Upper lobe of left lung (tissue), 6 donors: ENCODE measurements at regions not wholly inside any gene's neighbourhood (a gene's known extent, or its start where the extent isn't known, plus 50 kb on each side); places are given as distances from the start of the nearest gene placed in this dataset.
A peak's percentile ranks its signal among the peaks of the same experiment; 100 is the strongest.

Source experiments
- ATAC-seq, 2 donors: fragments of 200-7000 bp; cut with Tn5 transposase; one replicate each; pipeline ENCODE4 v1.9.1; 2022; ENCODE audit warnings: mild to moderate bottlenecking in 2 of 2, moderate library complexity in 2 of 2; ENCODE audit not compliant: low FRiP score in 2 of 2
- DNase-seq, 2 donors: peaks; one replicate each; pipeline ENCODE4 v3.0.0-alpha.2; 2019 to 2020
- H3K27ac ChIP-seq, 4 donors: fragments of 200-600 bp; sonication (generic); one replicate each; pipeline ENCODE4 v1.5.1; 2016 to 2019
- H3K27me3 ChIP-seq, 4 donors: fragments of 200-600 bp; sonication (generic); one replicate each; pipeline ENCODE4 v1.5.1; 2017 to 2019
- H3K36me3 ChIP-seq, 4 donors: fragments of 200-600 bp; sonication (generic); one replicate each; pipeline ENCODE4 v1.5.1; 2016 to 2019
- H3K4me1 ChIP-seq, 4 donors: fragments of 200-600 bp; sonication (generic); one replicate each; pipeline ENCODE4 v1.5.1; 2018 to 2019
- H3K4me3 ChIP-seq, 4 donors: fragments of 200-600 bp; sonication (generic); one replicate each; pipeline ENCODE4 v1.5.1; 2017 to 2019; ENCODE audit warnings: mild to moderate bottlenecking in 2 of 4, moderate library complexity in 1 of 4
- H3K9me3 ChIP-seq, 4 donors: fragments of 200-600 bp; sonication (generic); one replicate each; pipeline ENCODE4 v1.5.1; 2018 to 2019
- EP300 ChIP-seq, 4 donors: sonication (generic); formaldehyde crosslinking; IDR thresholded peaks; one replicate each; pipeline ENCODE4 v1.5.1; 2017; ENCODE audit warnings: antibody characterized with exemption in 4 of 4, control low read depth in 2 of 4
- POLR2A ChIP-seq, 4 donors: fragments of 450-650 bp; IDR thresholded peaks; one replicate each; pipeline ENCODE4 v1.5.1; 2016 to 2017; ENCODE audit warnings: antibody characterized with exemption in 4 of 4, mild to moderate bottlenecking in 2 of 4
- POLR2AphosphoS5 ChIP-seq, 2 donors: sonication (generic); formaldehyde crosslinking; IDR thresholded peaks; one replicate each; pipeline ENCODE4 v1.5.1; 2017; ENCODE audit warnings: antibody characterized with exemption in 2 of 2
- WGBS, 2 donors: methylation state at CpG; one replicate each; pipeline ENCODE4 v1.1.5; 2017 to 2018; 5-methylcytosine and 5-hydroxymethylcytosine counted together
- TF ChIP-seq, protein P1 (sequence below), 6 experiments: fragments of 450-650 bp in 4 of 6; fragments of 200-600 bp in 2 of 6; sonication (generic) in 2 of 6; IDR thresholded peaks; one replicate each; pipeline ENCODE4 v1.5.1; 2016 to 2019; ENCODE audit warnings: antibody characterized with exemption in 6 of 6
- donor health status: DM: no; HTN: no; CAD: no; lungs with moderate emphysema.
- donor health status: DM: no; HTN: yes; CAD: no; lungs with severe emphysema.

DNA sequence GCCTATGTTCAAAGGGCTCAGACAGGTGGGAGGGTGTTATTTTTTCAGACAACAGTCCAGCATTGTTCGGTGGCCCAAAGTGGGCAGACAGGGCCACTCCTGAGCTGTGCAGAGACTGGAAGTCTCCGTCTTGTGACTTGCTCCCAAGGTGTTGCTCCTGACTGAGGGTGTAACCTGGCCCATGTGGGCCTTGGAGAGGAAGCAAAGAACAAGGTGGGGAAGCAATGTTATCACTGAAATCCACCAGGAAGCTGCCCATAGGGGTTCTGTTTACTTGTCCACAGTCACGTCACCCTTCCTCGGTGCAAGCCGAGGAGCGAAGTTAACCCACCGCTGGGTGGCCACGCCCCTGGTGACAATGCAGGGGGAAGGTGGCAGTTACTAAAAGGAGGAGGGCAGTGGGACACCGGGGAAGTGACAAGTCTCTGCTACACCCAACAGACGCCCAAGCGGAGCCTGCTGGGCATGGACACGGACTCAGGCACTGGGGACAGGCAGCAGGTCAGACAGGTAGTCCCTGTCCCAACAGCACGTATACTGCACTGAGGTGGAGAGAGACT, 311.6 kb upstream of the MKI67 start:
- Histone ChIP-seq H3K27ac (no peak overlapping the region), H3K27me3 (no peaks in the 10 kb centered on the region), H3K9me3 (no peaks in the 10 kb centered on the region), H3K4me3 (no peak overlapping the region), H3K36me3 (no peaks in the 10 kb centered on the region), H3K4me1 (no peaks in the 10 kb centered on the region)
- TF ChIP-seq, protein P1, sequence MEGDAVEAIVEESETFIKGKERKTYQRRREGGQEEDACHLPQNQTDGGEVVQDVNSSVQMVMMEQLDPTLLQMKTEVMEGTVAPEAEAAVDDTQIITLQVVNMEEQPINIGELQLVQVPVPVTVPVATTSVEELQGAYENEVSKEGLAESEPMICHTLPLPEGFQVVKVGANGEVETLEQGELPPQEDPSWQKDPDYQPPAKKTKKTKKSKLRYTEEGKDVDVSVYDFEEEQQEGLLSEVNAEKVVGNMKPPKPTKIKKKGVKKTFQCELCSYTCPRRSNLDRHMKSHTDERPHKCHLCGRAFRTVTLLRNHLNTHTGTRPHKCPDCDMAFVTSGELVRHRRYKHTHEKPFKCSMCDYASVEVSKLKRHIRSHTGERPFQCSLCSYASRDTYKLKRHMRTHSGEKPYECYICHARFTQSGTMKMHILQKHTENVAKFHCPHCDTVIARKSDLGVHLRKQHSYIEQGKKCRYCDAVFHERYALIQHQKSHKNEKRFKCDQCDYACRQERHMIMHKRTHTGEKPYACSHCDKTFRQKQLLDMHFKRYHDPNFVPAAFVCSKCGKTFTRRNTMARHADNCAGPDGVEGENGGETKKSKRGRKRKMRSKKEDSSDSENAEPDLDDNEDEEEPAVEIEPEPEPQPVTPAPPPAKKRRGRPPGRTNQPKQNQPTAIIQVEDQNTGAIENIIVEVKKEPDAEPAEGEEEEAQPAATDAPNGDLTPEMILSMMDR (IDR thresholded peaks at IDR 0.05): no peak
- no peak for TF ChIP-seq POLR2AphosphoS5 (IDR thresholded peaks at IDR 0.05)
- no peak for TF ChIP-seq POLR2A (IDR thresholded peaks at IDR 0.05)
- no peak for TF ChIP-seq EP300 (IDR thresholded peaks at IDR 0.05)
- 70 to 75% methylated on average over 12 to 13 of the region's 13 CpGs for WGBS, 2 donors
- no peak for ATAC-seq
- peak in 1 of 2 donors; percentile 51 for DNase-seq

DNA sequence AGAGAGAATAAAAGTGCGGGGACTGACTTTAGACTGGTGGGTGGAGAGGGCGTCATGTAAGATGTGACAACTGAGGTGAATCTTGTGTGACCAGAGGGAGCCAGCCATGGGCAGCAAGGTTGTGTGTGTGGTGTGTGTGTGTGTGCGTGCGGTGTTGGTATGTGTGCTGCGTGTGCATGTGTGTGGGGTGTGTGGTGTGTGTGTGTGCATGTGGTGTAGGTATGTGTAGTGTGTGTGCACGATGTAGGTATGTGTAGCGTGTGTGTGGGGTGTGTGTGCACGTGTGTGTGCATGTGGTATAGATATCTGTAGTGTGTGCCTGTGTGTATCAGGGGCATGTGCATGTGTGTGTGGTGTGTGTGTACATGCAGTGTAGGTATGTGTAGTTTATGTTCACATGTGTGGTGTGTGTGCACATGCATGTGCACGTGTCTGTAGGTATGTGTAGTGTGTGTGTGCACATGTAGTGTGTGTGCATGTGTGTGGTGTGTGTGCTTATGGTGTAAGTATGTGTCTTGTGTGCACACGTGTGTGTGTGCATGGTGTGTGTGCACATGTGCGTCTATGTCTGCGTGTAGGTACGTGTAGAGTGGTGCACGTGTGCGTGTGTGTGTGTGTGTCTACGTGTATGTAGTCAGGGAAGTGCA, 312.3 kb upstream of the MKI67 start:
- WGBS, 2 donors: 92 to 94% methylated on average over 16 of the region's 16 CpGs
- Histone ChIP-seq H3K4me3 (no peak overlapping the region), H3K27me3 (no peaks in the 10 kb centered on the region), H3K9me3 (no peaks in the 10 kb centered on the region), H3K36me3 (no peaks in the 10 kb centered on the region), H3K4me1 (no peaks in the 10 kb centered on the region), H3K27ac (no peak overlapping the region)
- no peak for TF ChIP-seq POLR2AphosphoS5 (IDR thresholded peaks at IDR 0.05)
- TF ChIP-seq, protein P1 (IDR thresholded peaks at IDR 0.05): no peak
- no peak for TF ChIP-seq EP300 (IDR thresholded peaks at IDR 0.05)
- no peak for TF ChIP-seq POLR2A (IDR thresholded peaks at IDR 0.05)
- no peak for DNase-seq
- ATAC-seq: peak; percentile 11 to 14

GRCh38 chr10:128440513-128441160, 314.4 kb upstream of the MKI67 start:
- Histone ChIP-seq H3K4me1 (no peaks in the 10 kb centered on the region), H3K36me3 (no peaks in the 10 kb centered on the region), H3K27ac (no peak overlapping the region), H3K9me3 (no peaks in the 10 kb centered on the region), H3K4me3 (no peak overlapping the region), H3K27me3 (no peaks in the 10 kb centered on the region)
- WGBS, 2 donors: 52 to 60% methylated on average over 5 to 11 of the region's 11 CpGs
- DNase-seq: no peak
- no peak for TF ChIP-seq EP300 (IDR thresholded peaks at IDR 0.05)
- TF ChIP-seq, protein P1 (IDR thresholded peaks at IDR 0.05): no peak
- no peak for TF ChIP-seq POLR2AphosphoS5 (IDR thresholded peaks at IDR 0.05)
- no peak for TF ChIP-seq POLR2A (IDR thresholded peaks at IDR 0.05)
- no peak for ATAC-seq

DNA sequence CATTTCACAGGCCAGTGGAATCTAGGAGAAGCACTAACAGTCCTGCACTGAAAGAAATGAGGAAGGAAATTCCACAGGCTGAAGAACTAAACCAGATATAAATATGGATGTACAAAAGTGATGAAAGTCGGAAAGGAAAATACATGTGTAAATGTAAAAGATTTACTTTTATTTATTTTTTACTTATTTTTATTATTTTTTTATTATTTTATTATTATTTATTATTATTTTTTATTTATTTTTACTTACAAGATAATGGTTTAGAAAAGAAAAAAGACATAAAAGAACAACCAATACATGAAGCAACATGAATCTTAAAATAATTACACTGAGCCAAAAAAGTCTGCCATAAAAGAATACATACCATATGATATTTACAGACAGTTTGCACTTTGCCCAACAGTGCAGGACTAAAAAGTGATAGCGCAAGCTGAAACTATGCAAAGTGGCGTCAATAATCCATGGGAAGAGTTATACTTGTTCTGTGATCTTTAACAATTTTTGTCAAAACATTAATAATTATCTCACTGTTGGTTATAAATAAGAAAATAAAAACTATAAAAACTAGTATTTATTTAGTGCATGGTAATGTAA, 317.8 kb upstream of the MKI67 start:
- 81 to 87% methylated on average over 3 of the region's 3 CpGs for WGBS, 2 donors

More for the DNA sequence above, 317.8 kb upstream of the MKI67 start:
- TF ChIP-seq EP300 (IDR thresholded peaks at IDR 0.05): no peak
- no peak for TF ChIP-seq POLR2AphosphoS5 (IDR thresholded peaks at IDR 0.05)
- TF ChIP-seq, protein P1 (IDR thresholded peaks at IDR 0.05): no peak
- TF ChIP-seq POLR2A (IDR thresholded peaks at IDR 0.05): no peak
- H3K27me3 ChIP-seq: no peaks in the 10 kb centered on the region
- no peak overlapping the region for H3K4me3 ChIP-seq
- no peak overlapping the region for H3K27ac ChIP-seq
- H3K36me3 ChIP-seq: no peaks in the 10 kb centered on the region
- ATAC-seq (no peak), DNase-seq (no peak)
- no peaks in the 10 kb centered on the region for H3K9me3 ChIP-seq
- H3K4me1 ChIP-seq: no peaks in the 10 kb centered on the region
